Testis (tissue), 2 donors: ENCODE measurements at regions not wholly inside any gene's neighbourhood (a gene's known extent, or its start where the extent isn't known, plus 50 kb on each side); places are given as distances from the start of the nearest gene placed in this dataset.
A peak's percentile ranks its signal among the peaks of the same experiment; 100 is the strongest.

Source experiments
- DNase-seq: peaks from one replicate; pipeline ENCODE4 v3.0.0-alpha.2; 2019
- H3K27ac ChIP-seq, 2 donors: fragments of 200-600 bp; sonication (generic); one replicate each; pipeline ENCODE4 v1.5.1; 2019
- H3K27me3 ChIP-seq: fragments of 200-600 bp; sonication (generic); one replicate; pipeline ENCODE4 v1.5.1; 2019
- H3K36me3 ChIP-seq: fragments of 200-600 bp; sonication (generic); one replicate; pipeline ENCODE4 v1.5.1; 2017; ENCODE audit warnings: low read depth; ENCODE audit errors: missing control alignments
- H3K4me1 ChIP-seq: fragments of 200-600 bp; sonication (generic); one replicate; pipeline ENCODE4 v1.5.1; 2019
- H3K4me3 ChIP-seq, 2 donors: fragments of 200-600 bp; sonication (generic); one replicate each; pipeline ENCODE4 v1.5.1; 2017 to 2019
- H3K9me3 ChIP-seq: fragments of 200-600 bp; sonication (generic); one replicate; pipeline ENCODE4 v1.5.1; 2017
- CTCF ChIP-seq, 3 experiments: fragments of 450-650 bp in 2 of 3; fragments of 200-600 bp in 1 of 3; sonication (generic) in 1 of 3; IDR thresholded peaks; one replicate each; pipeline ENCODE4 v1.5.1; 2016 to 2019; ENCODE audit warnings: antibody characterized with exemption in 3 of 3, mild to moderate bottlenecking in 2 of 3, moderate library complexity in 1 of 3
- POLR2A ChIP-seq: fragments of 450-650 bp; IDR thresholded peaks from one replicate; pipeline ENCODE4 v1.6.1; 2017; ENCODE audit warnings: antibody characterized with exemption, mild to moderate bottlenecking, moderate library complexity
- WGBS, 2 donors: methylation state at CpG; one replicate each; pipeline ENCODE4 v1.1.5; 2018; 5-methylcytosine and 5-hydroxymethylcytosine counted together
- intact Hi-C: fragments of 100-400 bp; cut with DNase I; formaldehyde crosslinking; loops from one replicate; pipeline ENCODE4 v1.15.1; 2023; ENCODE audit warnings: low total_unique reads

- DNase-seq, result peak; percentile 89
- no peak for TF ChIP-seq POLR2A
- no peak for TF ChIP-seq CTCF (IDR thresholded peaks at IDR 0.05)
- 20 to 48% methylated on average over 1 to 3 of the region's 3 CpGs for WGBS, 2 donors
- Histone ChIP-seq H3K27ac (no peak overlapping the region), H3K9me3 (no peaks in the 10 kb centered on the region), H3K36me3 (no peaks in the 10 kb centered on the region), H3K4me3 (no peak overlapping the region), H3K4me1 (peaks cover 16% of the 10 kb centered on the region), H3K27me3 (no peaks in the 10 kb centered on the region)
- intact Hi-C loops, result no loop called here
Measured at GRCh38 chr18:48488388-48488850, 50.4 kb upstream of the CTIF start.

GRCh38 chr18:48486754-48487153 is 52.1 kb upstream of the CTIF start:
- Histone ChIP-seq H3K27me3 (no peaks in the 10 kb centered on the region), H3K4me1 (peaks cover 15% of the 10 kb centered on the region), H3K27ac (peak overlapping the region; percentile 21 to 68), H3K9me3 (no peaks in the 10 kb centered on the region), H3K4me3 (no peak overlapping the region), H3K36me3 (no peaks in the 10 kb centered on the region)
- intact Hi-C loops, result no loop called here
- 29 to 30% methylated on average over 2 of the region's 2 CpGs for WGBS, 2 donors
- TF ChIP-seq POLR2A (no peak), CTCF (IDR thresholded peaks at IDR 0.05) (no peak)
- no peak for DNase-seq

GRCh38 chr18:48485828-48486405 is 52.9 kb upstream of the CTIF start:
- 81 to 82% methylated on average over 5 of the region's 5 CpGs for WGBS, 2 donors
- no peak overlapping the region for H3K4me3 ChIP-seq
- no peaks in the 10 kb centered on the region for H3K9me3 ChIP-seq
- H3K36me3 ChIP-seq, result no peaks in the 10 kb centered on the region
- TF ChIP-seq POLR2A, result no peak
- TF ChIP-seq CTCF (IDR thresholded peaks at IDR 0.05), result no peak
- intact Hi-C loops, result no loop called here
- no peaks in the 10 kb centered on the region for H3K27me3 ChIP-seq
- DNase-seq, result no peak
- peak overlapping the region; percentile 21 to 68 for H3K27ac ChIP-seq
- H3K4me1 ChIP-seq, result peaks cover 15% of the 10 kb centered on the region

- intact Hi-C loops, result no loop called here
- 84 to 86% methylated on average over 2 of the region's 2 CpGs for WGBS, 2 donors
Measured at GRCh38 chr18:48481092-48481491, 57.7 kb upstream of the CTIF start.

More at GRCh38 chr18:48481092-48481491, 57.7 kb upstream of the CTIF start:
- TF ChIP-seq CTCF (IDR thresholded peaks at IDR 0.05) (no peak), POLR2A (no peak)
- no peaks in the 10 kb centered on the region for H3K27me3 ChIP-seq
- no peaks in the 10 kb centered on the region for H3K9me3 ChIP-seq
- H3K27ac ChIP-seq, result no peak overlapping the region
- DNase-seq, result no peak
- H3K36me3 ChIP-seq, result no peaks in the 10 kb centered on the region
- no peak overlapping the region for H3K4me3 ChIP-seq
- H3K4me1 ChIP-seq, result peaks cover 6% of the 10 kb centered on the region
